GF-D8 (cell line): ENCODE measurements at regions not wholly inside any gene's neighbourhood (a gene's known extent, or its start where the extent isn't known, plus 50 kb on each side); places are given as distances from the start of the nearest gene placed in this dataset.

Source experiments
- DNase-seq: peaks from one replicate; lab custom pipeline; 2025; lab: John Stamatoyannopoulos, UW

GRCh38 chr17:70872103-70872502 is 702.8 kb downstream of the KCNJ2 start:
- no peak for DNase-seq

- DNase-seq = no peak
Observed at GRCh38 chr17:70875729-70876310, 706.5 kb downstream of the KCNJ2 start.

DNA sequence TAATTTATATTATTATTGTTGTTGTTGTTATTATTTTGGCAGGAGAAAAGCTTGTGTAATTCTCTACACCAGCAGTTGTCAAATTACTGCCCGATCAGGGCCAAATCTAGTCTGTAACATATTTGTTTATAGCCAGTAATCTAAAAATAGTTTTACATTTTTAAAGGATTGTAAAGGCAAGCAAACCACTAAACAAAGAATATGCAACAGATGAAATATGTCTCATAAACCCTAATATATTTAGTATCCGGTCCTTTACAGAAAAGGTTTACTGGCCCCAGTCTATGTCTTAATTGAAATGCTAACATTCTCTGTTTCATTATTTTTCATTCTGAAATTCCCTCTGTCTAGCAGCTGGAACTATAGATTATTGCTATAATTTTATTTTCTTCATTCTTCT is 709.5 kb downstream of the KCNJ2 start:
- DNase-seq = no peak

DNA sequence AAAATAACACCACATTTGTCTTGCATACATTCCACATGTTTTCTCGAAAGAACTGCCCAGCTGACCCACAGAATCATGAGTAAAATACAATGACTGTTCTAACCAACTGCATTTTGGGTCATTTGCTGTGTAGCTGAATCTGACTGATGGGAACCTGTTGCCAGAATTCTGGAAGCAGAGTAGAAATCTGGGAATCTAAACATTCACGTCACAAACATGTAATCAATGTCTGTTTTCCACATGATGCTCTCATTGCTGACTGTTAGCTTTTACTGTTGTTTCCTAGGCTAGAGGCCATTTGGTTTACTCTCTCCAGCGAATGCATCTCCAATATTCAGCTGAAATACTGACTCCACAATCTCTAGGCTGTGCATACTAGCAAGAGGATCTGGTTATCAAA is 710.1 kb downstream of the KCNJ2 start:
- DNase-seq = no peak

DNA sequence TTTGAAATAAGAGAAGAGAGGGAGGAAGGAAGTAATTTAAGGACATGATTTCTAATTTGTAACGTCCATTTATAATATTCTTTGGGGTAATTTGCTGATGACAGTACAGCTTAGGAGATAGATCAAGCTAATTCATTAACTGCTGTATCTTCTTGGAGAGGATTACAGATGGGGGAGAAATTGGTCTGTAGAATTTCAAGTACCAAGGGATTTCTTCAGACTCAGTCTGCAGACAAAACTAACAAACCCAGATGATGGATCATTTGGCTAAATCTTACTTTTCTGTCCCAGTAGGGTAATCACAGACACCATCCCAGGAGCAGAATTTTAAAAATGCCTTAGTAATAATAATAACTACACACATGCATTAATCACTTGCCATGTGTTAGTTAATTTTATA is 711.8 kb downstream of the KCNJ2 start:
- DNase-seq = no peak

- no peak for DNase-seq
Observed at GRCh38 chr17:70882504-70882903, 713.2 kb downstream of the KCNJ2 start.

GRCh38 chr17:70886648-70887047 is 717.3 kb downstream of the KCNJ2 start:
- no peak for DNase-seq

DNA sequence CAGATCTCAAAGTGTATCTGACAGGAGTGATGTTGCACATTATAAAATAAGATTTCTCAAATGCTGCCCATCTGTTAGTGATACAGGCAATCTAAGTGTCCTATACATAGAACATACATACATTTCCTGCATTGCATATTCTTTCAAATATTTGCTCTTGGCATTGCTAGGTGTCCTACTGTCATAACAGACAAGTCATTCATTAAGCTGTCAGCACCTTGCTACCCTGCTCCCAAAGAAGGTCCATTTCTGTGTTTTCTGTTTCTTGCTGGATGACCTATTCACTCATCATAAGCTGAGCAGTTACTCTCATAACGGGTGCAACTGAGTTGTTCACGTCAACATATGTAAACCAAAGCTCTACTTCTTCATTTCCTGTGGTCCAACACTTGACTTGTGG is 719.0 kb downstream of the KCNJ2 start:
- no peak for DNase-seq

- DNase-seq = no peak
Observed at GRCh38 chr17:70891306-70891705, 722.0 kb downstream of the KCNJ2 start.

DNA sequence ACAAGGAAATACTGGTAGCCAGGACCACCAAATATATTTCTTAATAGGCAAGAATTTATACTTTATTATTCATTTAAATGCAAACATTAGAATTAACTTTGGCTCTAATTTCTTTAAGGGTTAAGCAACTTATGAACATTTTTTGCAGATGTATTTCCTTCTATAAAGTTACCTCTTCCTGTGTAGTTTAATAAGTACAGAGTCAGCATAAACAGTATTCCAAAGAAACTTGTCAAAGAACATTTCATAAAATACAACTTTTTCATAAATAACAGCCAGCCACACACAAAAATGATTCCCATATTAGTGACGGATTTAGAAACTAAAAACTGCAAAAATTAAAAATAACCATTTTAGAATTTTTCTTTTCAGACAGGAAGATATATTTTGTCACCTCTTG is 723.2 kb downstream of the KCNJ2 start:
- no peak for DNase-seq

DNA sequence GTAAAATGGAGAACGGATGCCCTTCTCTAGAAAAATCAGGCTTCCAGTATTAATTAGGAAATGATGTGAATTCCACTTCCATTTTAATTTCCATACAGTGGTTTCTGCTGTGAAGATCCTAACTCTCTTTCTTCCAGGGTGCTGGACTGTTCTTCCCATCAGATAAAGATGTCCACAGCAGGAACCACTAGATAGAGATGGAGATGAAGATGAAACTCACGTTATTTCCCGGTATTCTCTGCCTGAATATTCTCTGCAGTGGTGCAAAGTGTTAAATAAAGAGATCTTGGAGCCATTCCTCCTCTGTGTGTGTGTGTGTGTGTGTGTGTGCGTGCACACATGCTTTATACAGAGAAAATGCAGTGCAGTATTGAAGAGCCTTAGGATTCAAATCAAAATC is 727.5 kb downstream of the KCNJ2 start:
- DNase-seq = no peak

DNA sequence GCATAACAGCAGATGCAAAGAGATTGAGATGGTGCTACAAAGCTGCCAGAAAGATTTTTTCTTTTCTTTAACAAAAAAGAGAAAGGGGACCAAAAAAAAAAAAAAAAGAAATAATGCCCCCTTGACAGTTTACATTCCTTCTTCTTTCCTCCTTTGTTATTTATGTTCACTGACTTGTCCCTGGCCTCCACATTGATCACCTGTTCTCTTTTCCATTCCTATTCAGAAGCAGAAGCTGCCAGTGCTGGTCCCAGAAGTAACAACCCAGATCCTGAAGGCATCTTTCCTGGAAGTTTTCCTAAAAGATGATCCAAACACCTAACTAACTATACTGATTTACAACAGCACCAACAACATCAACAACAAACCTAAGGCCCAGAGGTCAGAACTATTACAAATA is 728.1 kb downstream of the KCNJ2 start:
- DNase-seq = no peak

- no peak for DNase-seq
Observed at GRCh38 chr17:70901870-70902269, 732.5 kb downstream of the KCNJ2 start.

GRCh38 chr17:70905796-70906195 is 736.5 kb downstream of the KCNJ2 start:
- no peak for DNase-seq

DNA sequence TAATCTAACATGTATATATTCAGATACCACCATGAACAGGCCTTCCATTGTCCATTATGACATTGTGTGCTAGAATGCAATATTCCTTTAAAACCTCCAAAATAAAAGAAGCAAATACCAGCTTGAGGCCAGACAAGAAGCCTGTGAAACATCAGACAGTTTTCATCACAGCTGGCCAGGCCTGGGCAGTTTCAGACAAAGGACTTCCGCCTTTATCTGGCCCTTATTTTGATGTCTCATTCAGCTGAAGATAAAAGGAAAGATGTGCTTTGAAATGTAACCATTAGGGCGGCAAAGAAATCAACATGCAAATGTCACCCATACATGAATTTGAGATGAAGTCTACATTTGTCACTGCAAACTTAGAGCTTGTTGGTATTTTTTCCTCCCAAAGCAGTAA is 737.5 kb downstream of the KCNJ2 start:
- DNase-seq = no peak

DNA sequence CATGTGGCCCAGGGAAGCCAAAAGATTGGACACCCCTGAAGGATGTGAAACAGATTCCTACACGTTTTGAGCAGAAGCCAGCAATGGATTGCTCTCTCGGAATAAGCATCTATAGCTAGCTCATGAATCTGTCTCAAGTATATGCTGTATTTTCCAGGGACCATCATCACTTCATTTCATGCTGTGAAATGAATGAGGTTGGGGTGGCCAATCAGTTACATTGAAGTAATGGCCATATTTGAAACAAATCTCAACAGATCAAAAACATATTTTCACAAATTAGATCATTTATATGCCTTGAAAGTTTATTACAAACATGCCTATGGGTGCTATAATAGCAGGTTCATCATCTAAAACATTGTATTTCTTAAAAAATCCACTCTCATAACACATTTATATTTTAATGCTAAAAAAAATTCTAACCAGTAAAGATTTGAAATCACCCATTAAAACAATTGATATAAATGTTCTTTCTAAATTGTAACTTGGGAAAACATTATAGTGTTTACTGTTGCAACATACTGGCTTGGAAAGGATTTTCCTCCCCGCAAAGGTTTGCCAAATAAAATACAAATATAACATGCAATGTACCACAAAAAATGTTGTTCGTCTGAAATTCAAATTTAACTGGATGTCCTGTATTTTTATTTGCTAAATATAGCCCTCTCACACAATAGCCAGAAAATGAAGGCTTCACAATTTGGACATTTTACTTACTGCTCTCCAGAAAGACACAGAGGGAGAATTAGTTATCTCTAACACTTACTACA is 743.6 kb downstream of the KCNJ2 start:
- DNase-seq = no peak

GRCh38 chr17:70916469-70916868 is 747.1 kb downstream of the KCNJ2 start:
- DNase-seq = no peak

- DNase-seq = no peak
Observed at GRCh38 chr17:70919241-70919640, 749.9 kb downstream of the KCNJ2 start.

DNA sequence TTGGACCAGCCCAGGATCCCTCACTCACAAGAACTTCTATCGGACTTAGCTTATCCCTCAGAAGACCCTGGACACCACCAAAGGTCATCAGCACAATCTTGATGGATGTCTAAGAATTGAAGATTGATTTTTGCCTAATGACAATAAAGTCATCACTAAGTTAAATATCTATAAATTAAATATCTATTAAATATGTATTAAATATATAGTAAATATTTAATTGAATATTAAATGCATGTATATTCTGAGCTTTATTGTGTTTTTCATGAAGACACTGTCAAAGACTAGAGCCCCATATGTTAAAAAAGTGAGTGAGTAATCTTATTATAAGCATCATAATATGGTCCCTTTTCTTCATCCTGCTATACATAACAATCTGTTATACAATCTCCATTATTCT is 751.1 kb downstream of the KCNJ2 start:
- no peak for DNase-seq

DNA sequence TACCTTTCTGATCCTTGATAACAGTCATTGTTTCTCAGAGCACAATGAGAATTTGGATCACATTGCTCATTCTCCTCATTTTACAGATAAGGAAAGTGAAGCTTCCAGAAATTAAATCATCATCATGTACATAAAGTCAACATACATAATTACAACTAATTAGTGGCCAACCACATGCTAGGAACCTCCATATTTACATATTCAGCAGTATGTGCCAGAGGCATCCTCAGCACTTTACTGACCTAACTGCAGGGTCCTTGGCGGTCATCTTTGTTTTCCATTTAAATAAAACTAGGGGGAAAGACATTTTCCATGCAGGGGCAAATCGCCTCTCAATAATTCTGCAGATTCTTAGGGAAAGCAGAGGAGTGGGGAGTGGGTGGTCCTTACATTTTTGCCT is 752.9 kb downstream of the KCNJ2 start:
- no peak for DNase-seq

DNA sequence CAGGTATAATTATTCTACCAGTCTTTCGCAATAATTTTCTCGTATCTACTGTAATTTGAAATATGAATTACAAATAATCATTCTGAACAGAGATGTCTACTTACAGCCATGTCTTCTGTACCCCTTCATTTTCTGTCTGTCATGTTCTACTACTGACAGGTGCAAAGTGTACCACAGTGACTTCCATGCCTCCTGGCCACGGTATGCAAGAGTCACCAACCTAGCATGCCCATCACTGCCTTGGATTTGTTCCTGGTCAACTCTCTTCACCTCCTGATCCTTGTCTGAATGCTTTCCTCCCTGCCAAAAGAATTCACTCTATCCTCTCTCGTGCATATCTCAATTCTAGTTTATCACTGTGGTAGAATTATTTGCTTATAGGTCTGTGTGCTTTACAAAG is 755.4 kb downstream of the KCNJ2 start:
- no peak for DNase-seq

DNA sequence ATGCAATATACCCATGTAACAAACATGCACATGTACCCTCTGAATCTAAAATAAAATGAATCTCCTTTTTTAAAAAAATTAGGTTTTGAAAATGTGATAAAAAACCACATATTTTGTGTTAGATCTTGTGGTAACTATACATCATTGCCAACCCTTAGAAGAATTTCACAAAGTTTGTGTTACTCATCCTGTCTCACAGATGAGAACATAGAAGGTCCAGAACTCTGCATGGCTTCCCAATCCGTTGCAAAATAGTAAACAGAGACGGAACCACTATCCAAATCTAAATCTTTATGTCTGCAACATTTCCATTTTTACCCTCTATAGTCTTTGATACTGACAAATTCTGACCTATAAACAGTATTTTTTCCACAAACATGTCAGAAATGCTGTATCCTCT is 759.9 kb downstream of the KCNJ2 start:
- DNase-seq = no peak

- DNase-seq = no peak
Observed at GRCh38 chr17:70934231-70934630, 764.9 kb downstream of the KCNJ2 start.

DNA sequence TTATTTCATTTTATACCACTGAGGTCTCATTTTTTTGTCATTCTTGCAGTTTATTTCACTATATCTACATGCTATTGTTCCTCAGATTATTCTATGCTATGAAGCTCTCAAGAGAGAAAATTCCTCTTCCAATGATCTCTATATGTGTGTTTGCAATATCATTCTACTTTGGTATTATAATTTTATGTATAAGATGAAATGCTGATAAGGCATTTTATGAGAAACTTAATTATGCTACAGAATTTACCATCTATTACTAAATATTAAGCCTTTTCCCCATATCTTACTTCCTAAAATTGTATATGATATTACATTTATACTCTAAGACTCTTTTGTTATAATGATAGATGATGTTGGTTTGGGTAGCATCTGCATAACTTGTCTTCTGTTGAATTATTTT is 765.5 kb downstream of the KCNJ2 start:
- DNase-seq = no peak
